ENCODE measurements at regions not wholly inside any gene's neighbourhood (a gene's known extent, or its start where the extent isn't known, plus 50 kb on each side); places are given as distances from the start of the nearest gene placed in this dataset.

GRCh38 chr20:11686820-11687543 lies 230.7 kb upstream of the BTBD3 start:
- TF ChIP-seq TEAD4 (IDR thresholded peaks at IDR 0.05; ENCODE audit: low read depth, low read length), result no peak
- peak; percentile 62; the same call in 1 of the 2 replicates for TF ChIP-seq MAX (IDR thresholded peaks at IDR 0.05)
- peak; percentile 82 for TF ChIP-seq KDM4A (IDR thresholded peaks at IDR 0.05; ENCODE audit: low read depth, low read length, severe bottlenecking)
- TF ChIP-seq EGR1 (IDR thresholded peaks at IDR 0.05; ENCODE audit: borderline replicate concordance, low read depth, low read length), result no peak
- peak; percentile 40 for TF ChIP-seq EZH2 (IDR thresholded peaks at IDR 0.05; ENCODE audit: low read depth, low read length, severe bottlenecking)
- peak; percentile 48; the same call in 1 of the 2 replicates for TF ChIP-seq KDM1A (IDR thresholded peaks at IDR 0.05; ENCODE audit: borderline replicate concordance, low read length)
- TF ChIP-seq E2F6 (IDR thresholded peaks at IDR 0.05), result 0 out of 2 replicates have a peak, but pooled peaks have one; percentile 34
- no peak for TF ChIP-seq CEBPB (IDR thresholded peaks at IDR 0.05; ENCODE audit: low read depth, low read length)
- peak; percentile 36 for TF ChIP-seq ASH2L (IDR thresholded peaks at IDR 0.05; ENCODE audit: low read length)
- no peak for TF ChIP-seq KDM5A (IDR thresholded peaks at IDR 0.05; ENCODE audit: low read length)
- no peaks in the 10 kb centered on the region for H4K20me1 ChIP-seq (replicated peaks in 1 of 2; ENCODE audit: control insufficient read depth in 1 of 2, insufficient read depth in 2 of 2, low read length in 2 of 2)
- no peak overlapping the region; the same call in 1 of the 2 replicates for H2BK15ac ChIP-seq (ENCODE audit: low read length)
- no peak overlapping the region for H3K4ac ChIP-seq (replicated peaks; ENCODE audit: insufficient read length, low read depth, low read length)
- no peaks in the 10 kb centered on the region for H3K36me3 ChIP-seq (ENCODE audit: control insufficient read depth in 2 of 4, insufficient read depth in 4 of 4, low read length in 3 of 4)
- no peak overlapping the region for H2BK20ac ChIP-seq (ENCODE audit: low read length)
- H3K23me2 ChIP-seq (ENCODE audit: low read depth, low read length), result peaks cover 6% of the 10 kb centered on the region; the same call in 1 of the 2 replicates
- H3K4me1 ChIP-seq (replicated peaks in 1 of 4; ENCODE audit: control insufficient read depth in 3 of 4, insufficient read depth in 4 of 4, low read length in 3 of 4), result peaks cover 0 to 4% (median under 1%) of the 10 kb centered on the region in 4 experiments; a peak in 4 of 7 replicates
- no peak overlapping the region for H4K5ac ChIP-seq (ENCODE audit: insufficient read length, low read depth, low read length)
- no peak for FAIRE-seq
- no peak overlapping the region for H3K14ac ChIP-seq (ENCODE audit: insufficient read length)
- no peak overlapping the region for H3K27ac ChIP-seq (ENCODE audit: low read depth, low read length)
- H4K91ac ChIP-seq (replicated peaks; ENCODE audit: insufficient read length, low read length), result no peak overlapping the region
- peak in 1 of 2 experiments; percentile 66 for DNase-seq (ENCODE audit: low read depth in 1 of 2, low spot score in 2 of 2)
- peak overlapping the region; percentile 83 for H2AFZ ChIP-seq (ENCODE audit: low read length)
- H2BK5ac ChIP-seq (ENCODE audit: low read depth, low read length), result no peak overlapping the region
- no peaks in the 10 kb centered on the region for H3K79me1 ChIP-seq (ENCODE audit: low read depth, low read length)
- peak overlapping the region; percentile 67 to 71 for H3K4me2 ChIP-seq (ENCODE audit: insufficient read depth in 1 of 2, low read depth in 2 of 2, low read length in 2 of 2)
- no peak overlapping the region for H3K9ac ChIP-seq (replicated peaks in 1 of 4; ENCODE audit: extremely low read depth in 1 of 4, low read depth in 3 of 4, low read length in 3 of 4)
- H3K56ac ChIP-seq (replicated peaks; ENCODE audit: insufficient read length, low read depth, low read length), result no peak overlapping the region
- peak overlapping the region; percentile 18 to 56 (median 47); a peak in 7 of 8 replicates for H3K4me3 ChIP-seq (ENCODE audit: extremely low read depth in 1 of 4, insufficient read depth in 2 of 4, low read depth in 3 of 4, low read length in 4 of 4)
- ChIA-PET CTCF (ENCODE audit: partially characterized antibody) (interaction anchor here (1.4 to 1.8 kb wide), 2 partner anchors 9 to 11 kb away, joined by 3 to 5 read pairs; no protein-coding TSS in a partner anchor), POLR2A (ENCODE audit: partially characterized antibody) (no interaction called here)
- H3K27me3 ChIP-seq (replicated peaks in 1 of 4; ENCODE audit: control insufficient read depth in 3 of 4, extremely low read depth in 1 of 4, insufficient read depth in 3 of 4, low read length in 3 of 4), result peaks cover 5 to 20% (median 14%) of the 10 kb centered on the region in 4 experiments; a peak in 6 of 7 replicates
- H2BK120ac ChIP-seq (replicated peaks; ENCODE audit: low read depth, low read length), result no peak overlapping the region
- no peak overlapping the region for H2BK12ac ChIP-seq (ENCODE audit: low read depth, low read length)
- no peaks in the 10 kb centered on the region for H3K9me3 ChIP-seq (ENCODE audit: insufficient read depth in 2 of 2, low read depth in 1 of 2, low read length in 1 of 2)
- H3K79me2 ChIP-seq (ENCODE audit: control insufficient read depth in 1 of 2, insufficient read depth in 2 of 2, low read length in 2 of 2), result no peaks in the 10 kb centered on the region
- H2AK5ac ChIP-seq (ENCODE audit: low read depth, low read length), result no peak overlapping the region
- H3K18ac ChIP-seq (ENCODE audit: extremely low read depth, low read length), result 0 out of 2 replicates have a peak overlapping the region, but pooled peaks have one; percentile 20
- 13% methylated on average over 39 of the region's 42 CpGs; no CpG with 5 or more reads in 1 of the 2 experiments for WGBS, 2 experiments (ENCODE audit: extremely low coverage in 1 of 2, insufficient coverage in 1 of 2, insufficient read length in 1 of 2, insufficient replicate concordance in 2 of 2, low coverage in 1 of 2, low lambda C conversion rate in 2 of 2, missing lambda C conversion rate in 1 of 2)
- no peak overlapping the region for H3K23ac ChIP-seq (ENCODE audit: insufficient read length)
- no peak overlapping the region; the same call in 1 of the 2 replicates for H4K8ac ChIP-seq (ENCODE audit: extremely low read depth, insufficient read depth, low read length)

All from H1 (cell line).